ENCODE measurements at regions not wholly inside any gene's neighbourhood (a gene's known extent, or its start where the extent isn't known, plus 50 kb on each side); places are given as distances from the start of the nearest gene placed in this dataset.

- ATAC-seq = no peak
- CTCF ChIA-PET = no interaction called here
- Mint-ChIP-seq H3K27ac (no peak overlapping the region), H3K4me1 (ENCODE audit: low read depth) (no peaks in the 10 kb centered on the region), H3K4me3 (no peak overlapping the region), H3K27me3 (ENCODE audit: low read depth) (no peaks in the 10 kb centered on the region), H3K9me3 (ENCODE audit: insufficient read depth) (no peaks in the 10 kb centered on the region), H3K36me3 (ENCODE audit: low read depth) (no peaks in the 10 kb centered on the region)
- POLR2A ChIA-PET = no interaction called here
- DNase-seq = no peak
These were observed 244.4 kb downstream of the LRRIQ3 start for GRCh38 chr1:73953586-73953985.

- ChIA-PET CTCF (no interaction called here), POLR2A (no interaction called here)
- DNase-seq = no peak
- Mint-ChIP-seq H3K36me3 (ENCODE audit: low read depth) (no peaks in the 10 kb centered on the region), H3K4me1 (ENCODE audit: low read depth) (no peaks in the 10 kb centered on the region), H3K4me3 (no peak overlapping the region), H3K27ac (no peak overlapping the region), H3K9me3 (ENCODE audit: insufficient read depth) (no peaks in the 10 kb centered on the region), H3K27me3 (ENCODE audit: low read depth) (no peaks in the 10 kb centered on the region)
- no peak for ATAC-seq
These were observed 244.8 kb downstream of the LRRIQ3 start for GRCh38 chr1:73953186-73953585.

GRCh38 chr1:73948055-73948454 is 249.9 kb downstream of the LRRIQ3 start:
- ATAC-seq (no peak), DNase-seq (no peak)
- Mint-ChIP-seq H3K27ac (no peak overlapping the region), H3K9me3 (ENCODE audit: insufficient read depth) (no peaks in the 10 kb centered on the region), H3K27me3 (ENCODE audit: low read depth) (no peaks in the 10 kb centered on the region), H3K4me3 (no peak overlapping the region), H3K4me1 (ENCODE audit: low read depth) (no peaks in the 10 kb centered on the region), H3K36me3 (ENCODE audit: low read depth) (no peaks in the 10 kb centered on the region)
- POLR2A ChIA-PET = no interaction called here
- CTCF ChIA-PET = no interaction called here

GRCh38 chr1:73947009-73947408 is 251.0 kb downstream of the LRRIQ3 start:
- DNase-seq (no peak), ATAC-seq (no peak)
- ChIA-PET POLR2A (no interaction called here), CTCF (no interaction called here)
- H3K27ac Mint-ChIP-seq = no peak overlapping the region
- H3K4me1 Mint-ChIP-seq (ENCODE audit: low read depth) = no peaks in the 10 kb centered on the region
- no peaks in the 10 kb centered on the region for H3K27me3 Mint-ChIP-seq (ENCODE audit: low read depth)
- no peaks in the 10 kb centered on the region for H3K36me3 Mint-ChIP-seq (ENCODE audit: low read depth)
- no peak overlapping the region for H3K4me3 Mint-ChIP-seq
- no peaks in the 10 kb centered on the region for H3K9me3 Mint-ChIP-seq (ENCODE audit: insufficient read depth)

- Mint-ChIP-seq H3K9me3 (ENCODE audit: insufficient read depth) (no peaks in the 10 kb centered on the region), H3K36me3 (ENCODE audit: low read depth) (no peaks in the 10 kb centered on the region), H3K27ac (no peak overlapping the region), H3K27me3 (ENCODE audit: low read depth) (no peaks in the 10 kb centered on the region), H3K4me1 (ENCODE audit: low read depth) (no peaks in the 10 kb centered on the region), H3K4me3 (no peak overlapping the region)
- ChIA-PET CTCF (no interaction called here), POLR2A (no interaction called here)
- ATAC-seq (no peak), DNase-seq (no peak)
These were observed 254.7 kb downstream of the LRRIQ3 start for GRCh38 chr1:73943270-73943669.

GRCh38 chr1:73930293-73930692 is 267.7 kb downstream of the LRRIQ3 start:
- H3K27ac Mint-ChIP-seq = no peak overlapping the region
- CTCF ChIA-PET = no interaction called here

GRCh38 chr1:73914951-73915350 is 283.0 kb downstream of the LRRIQ3 start:
- ATAC-seq (no peak), DNase-seq (no peak)
- Mint-ChIP-seq H3K9me3 (ENCODE audit: insufficient read depth) (peaks cover 5% of the 10 kb centered on the region), H3K4me1 (ENCODE audit: low read depth) (no peaks in the 10 kb centered on the region), H3K27me3 (ENCODE audit: low read depth) (no peaks in the 10 kb centered on the region), H3K4me3 (no peak overlapping the region), H3K27ac (no peak overlapping the region), H3K36me3 (ENCODE audit: low read depth) (no peaks in the 10 kb centered on the region)
- ChIA-PET CTCF (no interaction called here), POLR2A (no interaction called here)

More at GRCh38 chr1:73930293-73930692, 267.7 kb downstream of the LRRIQ3 start:
- ATAC-seq (no peak), DNase-seq (no peak)
- no peak overlapping the region for H3K4me3 Mint-ChIP-seq
- H3K4me1 Mint-ChIP-seq (ENCODE audit: low read depth) = no peaks in the 10 kb centered on the region
- POLR2A ChIA-PET = no interaction called here
- H3K27me3 Mint-ChIP-seq (ENCODE audit: low read depth) = no peaks in the 10 kb centered on the region
- no peaks in the 10 kb centered on the region for H3K36me3 Mint-ChIP-seq (ENCODE audit: low read depth)
- no peaks in the 10 kb centered on the region for H3K9me3 Mint-ChIP-seq (ENCODE audit: insufficient read depth)

GRCh38 chr1:73913025-73913424 is 285.0 kb downstream of the LRRIQ3 start:
- no peak overlapping the region for H3K4me3 Mint-ChIP-seq
- H3K36me3 Mint-ChIP-seq (ENCODE audit: low read depth) = no peaks in the 10 kb centered on the region
- peaks cover 5% of the 10 kb centered on the region for H3K9me3 Mint-ChIP-seq (ENCODE audit: insufficient read depth)
- H3K4me1 Mint-ChIP-seq (ENCODE audit: low read depth) = no peaks in the 10 kb centered on the region
- CTCF ChIA-PET = no interaction called here
- ATAC-seq = no peak
- no peak overlapping the region for H3K27ac Mint-ChIP-seq
- POLR2A ChIA-PET = no interaction called here
- no peaks in the 10 kb centered on the region for H3K27me3 Mint-ChIP-seq (ENCODE audit: low read depth)
- no peak for DNase-seq

GRCh38 chr1:73911849-73912248 is 286.1 kb downstream of the LRRIQ3 start:
- Mint-ChIP-seq H3K9me3 (ENCODE audit: insufficient read depth) (peaks cover 5% of the 10 kb centered on the region), H3K4me3 (no peak overlapping the region), H3K27me3 (ENCODE audit: low read depth) (no peaks in the 10 kb centered on the region), H3K27ac (no peak overlapping the region), H3K36me3 (ENCODE audit: low read depth) (no peaks in the 10 kb centered on the region), H3K4me1 (ENCODE audit: low read depth) (no peaks in the 10 kb centered on the region)
- ChIA-PET POLR2A (no interaction called here), CTCF (no interaction called here)
- ATAC-seq (no peak), DNase-seq (no peak)

- Mint-ChIP-seq H3K36me3 (ENCODE audit: low read depth) (no peaks in the 10 kb centered on the region), H3K27me3 (ENCODE audit: low read depth) (no peaks in the 10 kb centered on the region), H3K27ac (no peak overlapping the region), H3K4me3 (no peak overlapping the region), H3K9me3 (ENCODE audit: insufficient read depth) (peaks cover 5% of the 10 kb centered on the region), H3K4me1 (ENCODE audit: low read depth) (no peaks in the 10 kb centered on the region)
- ChIA-PET POLR2A (no interaction called here), CTCF (no interaction called here)
- ATAC-seq (no peak), DNase-seq (no peak)
These were observed 287.5 kb downstream of the LRRIQ3 start for GRCh38 chr1:73910466-73910865.

GRCh38 chr1:73910062-73910461 is 287.9 kb downstream of the LRRIQ3 start:
- ATAC-seq (no peak), DNase-seq (no peak)
- Mint-ChIP-seq H3K4me1 (ENCODE audit: low read depth) (no peaks in the 10 kb centered on the region), H3K9me3 (ENCODE audit: insufficient read depth) (peaks cover 5% of the 10 kb centered on the region), H3K27ac (no peak overlapping the region), H3K4me3 (no peak overlapping the region), H3K36me3 (ENCODE audit: low read depth) (no peaks in the 10 kb centered on the region), H3K27me3 (ENCODE audit: low read depth) (no peaks in the 10 kb centered on the region)
- POLR2A ChIA-PET = no interaction called here
- CTCF ChIA-PET = no interaction called here

GRCh38 chr1:73909043-73909562 is 288.9 kb downstream of the LRRIQ3 start:
- H3K9me3 Mint-ChIP-seq (ENCODE audit: insufficient read depth) = peaks cover 5% of the 10 kb centered on the region
- H3K27me3 Mint-ChIP-seq (ENCODE audit: low read depth) = no peaks in the 10 kb centered on the region
- no peak overlapping the region for H3K4me3 Mint-ChIP-seq
- no peak for ATAC-seq
- POLR2A ChIA-PET = no interaction called here
- CTCF ChIA-PET = no interaction called here
- DNase-seq = no peak
- H3K4me1 Mint-ChIP-seq (ENCODE audit: low read depth) = no peaks in the 10 kb centered on the region
- no peaks in the 10 kb centered on the region for H3K36me3 Mint-ChIP-seq (ENCODE audit: low read depth)
- H3K27ac Mint-ChIP-seq = no peak overlapping the region

GRCh38 chr1:73907051-73907450 is 290.9 kb downstream of the LRRIQ3 start:
- Mint-ChIP-seq H3K27me3 (ENCODE audit: low read depth) (no peaks in the 10 kb centered on the region), H3K27ac (no peak overlapping the region), H3K9me3 (ENCODE audit: insufficient read depth) (no peaks in the 10 kb centered on the region), H3K4me3 (no peak overlapping the region), H3K36me3 (ENCODE audit: low read depth) (no peaks in the 10 kb centered on the region), H3K4me1 (ENCODE audit: low read depth) (no peaks in the 10 kb centered on the region)
- ATAC-seq = no peak
- POLR2A ChIA-PET = no interaction called here
- CTCF ChIA-PET = no interaction called here
- DNase-seq = no peak

Data from activated CD8-positive, alpha-beta T cell treated with anti-CD3 and anti-CD28 coated beads, Interleukin-2, amount 10 ng/mL, durations not matched to agents 7 days and 5 days (primary cell).